PC-3 (cell line): ENCODE measurements at regions not wholly inside any gene's neighbourhood (a gene's known extent, or its start where the extent isn't known, plus 50 kb on each side); places are given as distances from the start of the nearest gene placed in this dataset.

ENCODE experiments used
- CTCF ChIP-seq: fragments of 300-600 bp; sonication (generic); conservative IDR thresholded peaks from 2 replicates; pipeline ENCODE4 v1.5.1; 2017; ENCODE audit warnings: antibody characterized with exemption, low read depth, mild to moderate bottlenecking, low read length
- EZH2 ChIP-seq: fragments of 300-600 bp; sonication (generic); IDR thresholded peaks from one replicate; pipeline ENCODE4 v1.6.1; 2017; ENCODE audit warnings: antibody characterized with exemption, mild to moderate bottlenecking, low read length; ENCODE audit not compliant: unreplicated experiment

DNA sequence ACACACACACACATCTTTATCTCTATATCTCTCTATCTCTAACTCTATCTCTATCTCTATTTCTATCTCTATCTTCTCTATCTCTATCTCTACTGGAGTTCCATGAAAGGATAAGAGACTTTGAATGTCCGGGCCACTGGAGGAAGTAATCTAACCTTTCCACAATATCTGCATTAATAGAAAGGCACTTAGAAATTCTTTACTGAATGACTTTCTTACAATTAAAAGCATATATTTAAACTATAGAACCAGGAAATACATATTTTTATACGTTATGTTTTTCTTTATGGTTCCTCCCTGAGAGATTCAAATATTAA, 234.9 kb downstream of the TRIB2 start:
- TF ChIP-seq CTCF, result no peak
- no peak for TF ChIP-seq EZH2
